ENCODE measurements at regions not wholly inside any gene's neighbourhood (a gene's known extent, or its start where the extent isn't known, plus 50 kb on each side); places are given as distances from the start of the nearest gene placed in this dataset.
A peak's percentile ranks its signal among the peaks of the same experiment; 100 is the strongest.

DNA sequence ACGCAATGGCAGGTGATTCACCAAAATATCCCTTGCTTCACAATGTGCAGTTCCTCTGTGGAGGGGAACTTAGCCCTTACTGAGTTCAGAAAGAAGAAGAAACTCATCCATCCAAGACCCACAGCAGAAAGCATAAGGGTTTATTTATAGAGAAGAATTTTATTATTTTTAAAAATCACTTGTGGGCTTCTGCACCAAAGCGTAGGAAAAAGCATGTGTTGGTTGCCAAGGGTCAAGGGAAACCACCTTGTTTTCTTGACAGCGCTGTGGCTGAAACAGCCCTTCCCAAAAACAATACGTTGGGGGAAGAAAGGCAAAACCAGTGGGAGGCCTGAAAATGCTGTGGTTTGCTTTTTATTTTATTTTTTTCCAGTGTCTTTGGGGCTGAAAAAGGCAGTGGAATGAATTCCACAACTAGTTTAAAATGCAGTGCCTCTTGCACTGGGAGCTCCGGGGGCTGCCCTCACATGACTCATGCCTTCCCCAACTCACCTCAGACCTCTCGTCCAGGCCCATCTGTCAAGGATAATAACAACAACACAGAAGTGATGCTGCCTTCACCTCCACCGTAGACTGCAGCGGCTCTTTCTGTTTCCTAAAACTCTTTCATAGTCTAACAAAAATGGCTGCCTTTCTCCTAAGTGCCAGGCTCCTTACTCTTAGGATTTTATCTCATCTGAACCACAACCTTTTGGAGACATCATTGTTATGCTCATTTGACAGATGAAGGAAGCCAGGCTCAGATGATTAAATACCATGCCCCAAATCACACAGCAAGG, 224.2 kb upstream of the JUN start:
- no peak for DNase-seq

DNA sequence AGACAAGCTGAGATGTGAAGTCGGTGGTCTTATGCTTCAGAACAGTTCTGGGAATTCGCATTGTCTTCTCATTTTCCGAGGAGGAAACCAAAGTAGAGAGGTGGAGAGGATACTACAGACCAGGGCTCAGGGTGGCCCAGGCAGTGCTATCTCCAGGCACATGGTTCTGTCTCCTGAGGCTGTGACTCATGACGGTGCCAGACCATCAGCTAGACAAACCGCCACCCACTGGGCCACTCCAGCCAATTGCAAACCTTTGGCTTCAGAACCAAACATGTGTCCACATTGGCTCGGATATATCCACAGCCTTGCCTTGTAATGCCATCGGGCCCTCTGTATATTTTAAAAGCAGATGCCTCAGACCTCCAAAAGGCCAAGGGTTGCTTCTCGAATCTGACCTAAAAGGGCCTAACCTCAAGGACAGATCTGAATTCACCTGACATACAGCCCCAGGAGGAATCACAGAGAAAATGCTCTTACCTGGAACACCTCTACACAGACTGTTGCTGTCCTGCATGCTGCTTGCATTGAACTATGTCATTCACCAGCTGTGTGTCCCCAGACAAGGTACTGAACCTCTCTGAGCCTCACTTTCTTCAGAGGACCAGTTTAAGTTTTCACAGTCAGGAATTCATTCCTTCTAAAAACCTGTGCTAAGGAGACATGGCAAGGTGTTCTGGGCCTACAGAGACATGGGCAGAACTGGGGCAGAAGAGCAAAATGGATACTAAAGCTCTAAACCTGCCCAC, 224.9 kb upstream of the JUN start:
- DNase-seq: no peak

DNA sequence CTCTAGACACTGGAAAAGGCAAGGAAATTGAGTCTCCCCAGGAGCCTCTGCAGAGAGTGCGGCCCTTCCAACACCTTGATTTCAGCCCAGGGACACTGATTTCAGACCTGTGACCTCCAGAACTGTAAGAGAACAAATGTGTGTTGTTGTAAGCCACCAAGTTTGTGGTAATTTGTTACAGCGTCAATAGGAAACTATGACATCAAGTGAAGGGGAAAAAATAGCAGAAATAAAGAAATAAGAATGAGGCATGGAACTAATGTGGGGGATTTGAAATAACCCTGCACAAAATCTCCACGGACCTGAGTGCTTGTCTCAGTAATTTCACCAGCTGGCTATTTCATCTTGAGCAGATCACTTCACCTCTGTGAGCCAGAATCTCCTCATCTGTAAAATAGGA, 227.8 kb upstream of the JUN start:
- no peak for DNase-seq

DNA sequence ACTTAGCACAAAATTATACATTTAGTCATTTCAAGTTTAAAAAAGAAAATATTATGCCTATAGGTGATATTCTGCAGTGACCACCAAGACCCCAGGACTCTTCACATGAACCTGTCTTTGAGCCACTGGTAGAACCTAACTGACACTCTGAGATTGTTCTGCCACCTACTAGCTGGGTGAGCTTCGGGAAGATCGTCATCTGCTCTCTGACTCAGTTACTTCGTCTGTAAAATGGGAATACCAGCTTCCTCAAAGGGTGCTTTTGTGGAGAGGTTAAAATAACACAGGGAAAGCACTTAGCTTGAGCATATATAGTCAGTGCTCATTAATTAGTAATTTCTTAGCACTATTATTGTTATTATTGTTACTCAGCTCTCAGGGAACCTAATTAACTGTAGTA, 228.5 kb upstream of the JUN start:
- no peak for DNase-seq

DNA sequence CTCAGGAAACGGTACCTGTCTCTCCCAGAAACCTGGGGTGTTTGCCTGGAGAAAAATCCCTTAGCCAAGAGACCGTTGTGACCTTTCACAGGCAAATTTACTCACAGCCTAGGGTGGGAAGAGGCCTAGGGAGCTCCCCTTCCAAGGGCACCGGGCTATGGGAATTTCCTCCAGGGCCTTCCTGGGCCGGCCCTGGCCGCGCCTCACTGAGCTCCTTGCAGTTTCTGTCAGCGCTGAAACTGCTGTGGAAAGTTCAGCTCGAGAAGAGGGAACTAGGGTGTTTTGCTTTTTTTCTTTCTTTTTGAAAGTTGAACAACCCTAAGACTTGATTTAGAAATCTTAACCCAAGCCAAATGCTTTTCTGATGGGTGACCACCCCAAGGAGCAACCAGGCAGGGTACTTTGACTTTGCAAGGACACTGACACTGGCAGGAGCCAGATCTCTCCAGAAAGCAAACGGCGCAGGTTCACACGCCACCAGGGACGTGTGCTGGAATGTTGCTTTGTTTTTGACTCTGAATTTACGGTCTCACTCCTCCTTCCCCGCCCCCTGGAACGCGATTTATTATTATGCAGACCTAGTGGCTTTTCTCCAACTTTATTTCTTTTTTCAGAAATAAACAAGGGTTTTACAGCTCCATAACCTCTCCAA, 229.6 kb upstream of the JUN start:
- DNase-seq: no peak

DNA sequence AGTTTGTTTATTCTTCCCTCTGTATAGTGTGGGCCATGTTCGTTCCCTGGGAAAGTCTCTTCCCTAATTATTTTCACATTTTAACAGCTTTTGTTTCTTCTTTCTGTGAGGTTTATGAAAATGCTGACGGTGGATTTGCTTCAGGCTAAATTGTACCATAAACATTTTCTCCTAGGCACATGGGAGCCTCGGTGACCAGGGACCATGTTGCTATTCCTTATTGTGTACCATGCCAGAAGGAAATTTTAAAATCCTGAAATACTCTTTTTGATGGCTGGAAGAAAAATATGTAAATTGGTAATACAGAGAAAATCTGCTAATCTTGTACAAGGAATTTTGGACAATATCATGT, 230.1 kb upstream of the JUN start:
- no peak for DNase-seq

DNA sequence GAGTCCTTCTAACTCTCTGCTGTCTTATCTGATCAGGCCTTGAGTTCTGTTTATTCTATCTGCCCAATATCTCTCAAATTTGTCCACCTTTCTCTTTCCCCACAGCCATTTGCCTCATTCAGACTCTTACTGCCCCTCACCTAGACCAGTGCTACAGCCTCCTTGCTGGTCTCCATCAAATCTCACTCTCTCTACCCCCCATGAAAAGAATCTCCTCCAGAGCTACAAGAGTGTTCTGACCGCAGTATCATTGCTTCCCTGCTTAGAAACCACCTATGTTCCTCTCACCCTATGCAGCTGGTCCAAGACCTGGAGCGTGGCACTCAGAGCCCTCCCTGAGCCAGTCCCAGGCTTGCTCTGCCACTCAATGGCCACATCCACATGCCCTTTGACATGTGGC, 231.0 kb upstream of the JUN start:
- DNase-seq: no peak

DNA sequence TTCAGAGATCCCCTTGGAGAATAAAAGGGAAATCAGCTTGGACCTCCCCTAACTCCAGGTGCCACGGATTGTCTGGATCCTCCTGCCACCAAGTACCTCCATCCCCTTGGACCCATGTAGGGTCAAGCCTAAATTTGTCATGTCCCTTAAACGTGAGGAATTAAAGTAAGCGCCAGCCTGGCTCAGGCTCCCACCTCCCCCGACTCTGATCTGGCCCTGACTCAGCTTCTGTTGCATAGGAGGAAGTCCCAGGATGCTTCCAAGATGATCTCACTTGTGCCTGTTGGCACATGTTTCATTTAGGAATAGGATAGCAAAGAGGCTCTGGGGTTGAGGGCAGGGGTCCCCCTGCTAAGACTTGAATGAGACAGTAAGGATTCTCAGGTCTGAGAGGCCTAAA, 231.9 kb upstream of the JUN start:
- no peak for DNase-seq

DNA sequence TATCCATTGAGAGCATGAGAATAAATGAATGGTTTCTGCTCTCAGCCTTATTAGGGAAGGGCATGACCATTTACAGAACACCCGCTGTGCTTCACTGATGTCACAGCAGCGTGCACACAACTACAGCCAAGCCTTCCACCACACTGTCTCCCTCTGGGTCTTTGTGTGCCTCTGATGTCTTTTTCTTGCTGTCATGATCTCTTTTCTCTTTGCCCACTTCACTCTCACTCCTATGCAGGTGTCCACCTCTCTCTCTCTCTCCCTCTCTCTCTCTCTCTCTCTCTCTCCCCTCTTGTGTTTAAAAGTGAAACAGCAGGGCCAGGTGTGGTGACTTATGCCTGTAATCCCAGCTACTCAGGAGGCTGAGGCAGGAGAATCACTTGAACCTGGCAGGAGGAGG, 232.5 kb upstream of the JUN start:
- peak; percentile 56 for DNase-seq

DNA sequence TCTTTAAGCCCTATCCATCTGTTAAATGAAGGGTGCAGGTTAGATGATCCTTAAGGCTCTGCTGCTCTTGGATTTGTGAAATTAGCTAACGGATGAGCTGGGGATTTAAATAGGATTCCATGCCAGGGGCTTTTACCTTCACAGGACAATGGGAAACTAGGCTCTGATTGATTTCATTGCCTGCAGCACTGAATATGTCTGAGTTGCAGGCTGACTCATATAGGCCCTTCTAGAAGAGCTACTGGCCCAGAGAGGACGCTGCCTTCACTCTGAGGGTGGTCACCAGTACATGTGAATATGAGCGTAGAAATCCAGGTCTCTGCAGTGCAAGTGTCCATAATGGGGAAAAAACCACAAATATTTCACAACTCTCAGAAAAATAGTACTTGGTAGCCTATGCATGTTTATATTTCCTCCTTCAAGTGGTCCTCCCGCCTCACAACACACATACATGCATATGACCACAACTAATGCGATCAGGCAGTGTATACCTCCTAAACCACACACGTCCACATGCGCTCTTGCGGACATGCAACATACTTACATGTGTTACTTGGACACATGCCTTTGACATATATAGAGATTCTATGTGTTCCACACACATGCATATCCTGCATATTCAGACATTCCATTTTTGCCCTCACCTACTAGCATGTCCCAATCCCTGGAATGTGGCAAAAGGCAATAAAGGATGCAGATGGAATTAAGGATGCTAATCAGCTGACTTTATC, 233.8 kb upstream of the JUN start:
- no peak for DNase-seq

DNA sequence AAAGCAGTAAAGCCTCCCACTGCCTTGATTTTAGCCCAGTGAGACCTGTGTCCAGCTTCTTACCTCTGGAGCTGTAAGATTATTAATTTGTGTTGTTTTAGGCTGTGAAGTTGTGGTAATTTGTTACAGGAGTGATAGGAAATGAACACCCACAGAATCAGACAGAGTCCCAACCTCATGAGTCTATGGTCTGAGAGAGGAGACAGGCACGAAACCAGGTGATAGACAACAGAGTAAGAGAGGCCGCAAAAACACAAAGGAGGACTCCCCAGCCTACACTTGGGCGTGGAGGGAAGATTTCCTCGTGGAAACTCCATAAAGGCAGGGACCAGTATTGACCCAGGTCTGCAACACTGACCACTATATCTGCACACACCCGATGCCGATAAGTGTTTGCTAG, 234.6 kb upstream of the JUN start:
- no peak for DNase-seq

DNA sequence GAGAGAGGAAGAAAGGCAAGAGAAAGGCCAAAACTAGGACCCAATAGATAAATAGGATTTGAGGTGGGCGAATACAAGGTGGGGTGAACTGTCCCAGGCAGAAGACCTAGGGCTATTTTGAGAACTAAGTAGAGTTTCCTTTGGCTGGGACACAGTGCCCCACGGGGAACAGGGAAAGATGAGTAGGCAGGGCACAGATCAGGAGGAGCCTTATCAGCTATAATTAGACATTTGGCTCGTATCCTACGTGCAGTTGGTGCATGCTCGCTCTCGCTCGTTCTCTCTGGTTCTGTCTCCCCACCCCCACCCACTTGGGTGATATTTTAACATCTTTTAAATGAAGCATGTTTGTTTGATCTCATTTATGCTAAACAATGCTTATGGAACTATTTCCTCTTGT, 235.0 kb upstream of the JUN start:
- no peak for DNase-seq

DNA sequence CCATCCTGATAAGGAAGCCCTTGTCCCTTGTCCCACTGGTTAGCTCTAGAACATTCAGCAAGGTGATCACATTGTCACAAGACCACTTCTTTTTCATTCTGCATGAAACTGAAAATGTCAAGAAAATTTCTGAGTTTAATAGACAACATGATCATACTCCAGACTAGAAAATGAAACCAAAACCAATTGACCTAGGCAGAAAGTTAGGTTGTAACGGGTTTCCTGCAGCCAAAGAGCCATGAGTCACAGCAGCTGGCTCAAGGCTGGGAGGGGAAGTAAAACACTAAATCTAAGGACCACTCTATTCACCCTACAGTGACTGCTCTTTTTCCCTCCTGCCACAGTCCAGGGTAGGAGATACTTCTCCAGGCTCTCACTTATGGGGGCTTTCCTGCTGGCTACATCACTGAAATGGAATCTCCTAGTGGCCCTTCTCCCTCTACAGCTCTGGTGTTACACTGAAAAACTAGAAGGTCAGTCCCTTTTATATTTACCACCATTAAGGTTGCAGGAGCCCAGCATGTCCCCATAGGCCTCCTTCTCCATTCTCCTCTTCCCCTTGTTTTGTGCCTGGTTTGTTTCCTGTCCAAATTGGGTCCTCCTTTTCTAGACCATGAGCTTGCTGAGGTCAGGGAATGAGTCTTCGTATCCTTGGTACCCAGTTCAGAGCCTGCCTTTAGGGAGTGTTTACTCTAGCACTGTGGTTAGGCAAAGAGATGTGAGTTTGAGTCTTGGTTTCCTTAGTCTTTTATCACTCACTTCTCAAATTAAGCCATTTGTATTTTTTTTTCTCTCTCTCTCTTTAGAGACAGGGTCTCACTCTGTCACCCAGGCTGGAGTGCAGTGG, 236.5 kb upstream of the JUN start:
- DNase-seq: peak; percentile 55

DNA sequence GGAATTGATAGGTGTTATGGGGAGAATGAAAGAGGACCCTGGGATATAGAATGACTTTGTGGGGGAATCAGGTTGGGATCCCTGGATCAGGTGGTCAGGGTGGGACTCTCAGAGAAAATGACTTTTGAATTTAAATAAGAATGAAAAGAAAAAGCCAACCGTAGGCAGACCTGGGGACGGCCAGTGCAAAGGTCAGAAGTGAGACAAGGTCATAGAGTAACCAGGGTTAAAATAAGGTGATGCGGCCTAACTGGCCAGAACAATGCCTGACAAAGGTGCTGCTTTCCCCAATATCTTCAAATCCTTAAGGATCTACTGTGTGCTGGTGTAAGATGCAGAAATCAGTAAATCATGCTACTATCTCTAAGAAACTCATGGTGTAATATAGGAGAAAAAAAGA, 238.4 kb upstream of the JUN start:
- no peak for DNase-seq

DNA sequence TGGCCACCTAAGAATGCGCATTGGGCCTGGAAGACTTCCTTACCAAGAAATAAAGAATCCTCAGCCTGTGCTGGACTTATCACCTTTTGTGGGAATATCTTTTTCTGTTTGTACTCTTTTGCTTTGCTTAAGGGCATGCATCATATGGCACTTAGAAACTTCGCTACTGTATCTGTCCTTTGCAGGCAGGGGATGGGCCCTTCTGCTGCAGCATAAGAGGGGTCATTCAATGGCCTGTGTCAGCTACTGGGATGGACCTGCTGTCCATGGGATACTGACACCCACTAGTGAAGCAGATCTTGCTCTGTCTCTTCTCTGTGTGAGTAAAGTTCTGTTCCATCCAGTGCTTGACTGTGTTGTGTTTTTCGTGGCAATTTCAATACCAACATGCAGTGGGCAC, 239.0 kb upstream of the JUN start:
- DNase-seq: no peak

DNA sequence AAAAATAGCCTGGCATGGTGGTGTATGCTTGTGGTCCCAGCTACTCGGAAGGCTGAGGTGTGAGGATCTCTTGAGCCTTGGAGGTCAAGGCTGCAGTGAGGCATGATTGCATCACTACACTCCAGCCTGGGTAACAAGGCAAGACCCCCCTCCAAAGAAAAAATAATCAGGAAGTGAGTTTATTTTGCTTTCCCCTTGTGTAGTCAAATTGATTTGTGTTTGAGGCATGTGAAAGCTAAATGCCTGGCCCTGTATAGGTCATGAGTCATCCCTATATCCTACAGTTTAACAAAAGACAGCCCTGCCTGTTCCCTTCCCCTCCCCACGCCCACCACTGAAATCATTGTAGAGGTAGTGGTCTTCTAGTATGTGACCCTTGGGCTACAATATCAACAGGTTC, 241.4 kb upstream of the JUN start:
- no peak for DNase-seq

DNA sequence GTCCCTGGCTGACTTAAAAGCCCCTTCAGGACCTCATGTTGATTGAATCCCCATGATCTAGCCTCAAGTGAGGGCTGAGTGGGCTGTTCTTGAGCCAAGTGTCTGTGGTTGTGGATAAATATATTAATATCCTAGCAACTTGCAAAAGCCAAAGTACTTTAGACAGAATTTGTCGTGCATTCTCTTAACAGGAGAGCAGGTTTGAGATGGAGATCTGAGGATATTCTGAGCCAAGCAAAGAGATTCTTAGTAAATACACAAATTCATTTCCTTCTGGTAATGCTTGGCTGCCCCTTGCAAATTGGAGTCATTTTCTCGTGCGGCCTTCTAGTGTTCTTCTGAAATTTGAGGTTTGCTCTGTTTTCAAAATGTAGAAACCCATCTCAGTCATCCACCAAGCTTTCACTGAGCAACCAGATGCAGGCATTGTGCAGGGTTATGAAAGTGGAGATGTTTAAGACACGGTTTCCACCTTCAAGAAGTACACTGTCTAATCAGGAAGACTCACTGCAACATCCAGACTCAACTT, 242.1 kb upstream of the JUN start:
- peak; percentile 67 for DNase-seq

DNA sequence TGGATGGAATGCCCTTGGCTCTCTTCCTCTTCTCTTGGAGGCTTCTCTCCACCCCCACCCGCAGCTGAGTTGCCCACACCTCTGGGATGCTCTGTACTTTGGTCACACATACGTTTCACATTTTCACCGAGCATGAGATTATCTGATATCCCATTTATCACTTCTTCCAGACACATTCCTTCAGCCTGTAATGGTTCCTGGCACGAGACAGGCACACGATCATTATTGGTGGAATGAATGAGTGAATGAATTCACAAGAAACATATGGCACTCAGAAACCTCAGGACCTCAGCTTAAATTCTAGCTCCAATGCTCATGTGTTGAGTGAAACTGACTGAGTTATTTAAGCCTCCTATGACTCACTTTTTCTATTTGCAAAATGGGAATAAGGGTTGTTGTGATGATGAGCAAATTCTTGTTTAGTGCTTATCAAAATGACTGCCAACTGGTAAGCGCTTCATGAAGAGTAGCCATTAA, 242.7 kb upstream of the JUN start:
- DNase-seq: no peak

DNA sequence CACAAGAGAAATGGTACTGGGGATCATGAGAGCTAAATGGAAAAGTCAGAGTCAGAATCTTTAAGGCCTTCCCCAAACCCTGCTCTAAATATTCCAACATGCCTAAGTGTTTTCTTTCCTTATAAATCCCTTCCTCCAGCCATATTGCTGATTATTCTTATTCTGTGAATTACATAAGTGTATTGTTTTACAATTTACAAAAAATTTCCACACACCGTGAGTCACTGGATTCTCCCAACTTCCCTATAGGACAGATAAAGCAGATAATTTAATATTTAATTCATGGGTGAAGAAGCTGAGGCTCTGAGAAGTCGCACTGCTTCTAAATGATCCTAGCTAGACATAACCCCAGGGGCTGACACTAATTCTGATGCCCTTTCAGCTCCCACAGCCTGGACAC, 243.3 kb upstream of the JUN start:
- DNase-seq: no peak

DNA sequence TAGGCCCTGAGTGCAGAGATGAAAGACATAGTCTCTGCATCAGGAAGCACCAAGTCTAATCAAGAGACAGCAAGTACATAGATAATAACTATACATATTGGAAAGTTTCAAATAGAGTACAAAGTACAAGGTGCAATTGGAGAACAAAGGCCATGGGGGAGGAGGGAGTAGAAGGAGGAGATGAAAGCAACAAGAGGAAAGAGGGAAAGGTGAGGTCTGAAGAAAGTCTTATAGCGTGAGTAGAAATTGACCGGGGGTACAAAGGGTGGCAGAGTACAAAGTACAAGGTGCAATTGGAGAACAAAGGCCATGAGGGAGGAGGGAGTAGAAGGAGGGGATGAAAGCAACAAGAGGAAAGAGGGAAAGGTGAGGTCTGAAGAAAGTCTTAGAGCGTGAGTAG, 244.2 kb upstream of the JUN start:
- no peak for DNase-seq

DNA sequence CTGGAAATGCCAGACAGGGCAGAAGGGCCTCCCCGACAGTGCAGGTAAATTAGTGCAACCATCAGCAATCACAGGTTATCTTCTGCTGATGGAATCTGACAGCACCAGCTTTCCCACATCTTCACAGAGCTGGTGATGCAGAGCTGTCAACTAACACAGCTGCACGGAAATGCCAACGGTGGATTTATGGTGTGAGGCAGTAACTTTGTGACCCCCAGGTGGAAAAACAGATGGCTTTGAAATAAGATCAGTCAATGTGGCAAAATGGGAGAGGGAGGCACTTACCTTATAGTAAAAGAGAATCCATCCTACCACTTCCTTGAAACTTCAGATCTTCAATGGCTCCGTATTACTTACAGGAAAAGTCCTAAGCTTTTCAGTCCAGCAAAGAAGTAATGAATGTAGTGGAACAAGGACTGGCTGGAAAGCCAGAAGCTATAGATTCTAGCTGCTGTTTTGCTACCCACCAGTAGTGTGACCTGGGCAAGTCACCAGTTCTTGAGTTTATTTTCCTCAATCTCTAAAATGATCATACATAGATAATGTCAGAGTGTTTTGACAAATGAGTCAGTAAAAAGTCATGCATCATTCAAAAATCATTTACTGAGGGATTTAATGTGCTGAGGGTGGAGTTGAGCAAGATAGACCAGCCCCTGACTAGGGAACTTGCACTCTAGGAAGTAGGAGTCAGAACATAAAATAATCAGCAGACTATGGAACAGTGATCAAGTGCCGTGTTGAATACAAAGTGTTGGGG, 245.7 kb upstream of the JUN start:
- no peak for DNase-seq

DNA sequence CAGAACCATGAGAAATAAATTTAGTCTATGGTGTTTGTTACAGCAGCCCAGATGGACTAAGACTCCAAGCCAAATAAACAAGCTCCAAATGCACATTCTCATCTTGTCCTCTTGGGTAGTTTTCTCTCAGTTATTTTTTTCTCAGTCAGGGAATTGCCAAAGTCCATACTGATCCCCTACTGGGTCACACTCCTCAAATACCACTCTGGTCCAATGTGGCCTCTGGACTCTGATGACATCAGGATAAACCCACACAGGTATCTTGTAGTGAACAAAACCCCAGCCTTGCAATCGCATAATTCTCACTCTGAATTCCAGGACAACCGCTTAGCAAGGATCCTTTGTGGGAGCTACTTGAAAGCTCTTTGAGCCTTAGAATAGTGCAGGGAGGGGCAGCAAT, 248.4 kb upstream of the JUN start:
- DNase-seq: no peak
